Endodermal cell (in vitro differentiated cells): ENCODE measurements at regions not wholly inside any gene's neighbourhood (a gene's known extent, or its start where the extent isn't known, plus 50 kb on each side); places are given as distances from the start of the nearest gene placed in this dataset.

Experiments used
- DNase-seq: peaks from one replicate; pipeline ENCODE4 v3.0.0-alpha.2; 2017
- H3K27ac ChIP-seq: 2 replicates; pipeline ENCODE4 v1.5.1; 2013; ENCODE audit warnings: mild to moderate bottlenecking, low read depth, low read length, moderate library complexity
- H3K27me3 ChIP-seq: 2 replicates; pipeline ENCODE4 v1.6.1; 2013; ENCODE audit warnings: mild to moderate bottlenecking, low read length, moderate library complexity; ENCODE audit not compliant: insufficient read depth, control insufficient read depth, poor library complexity, severe bottlenecking
- H3K36me3 ChIP-seq: 2 replicates; pipeline ENCODE4 v1.7.0; 2013; ENCODE audit warnings: mild to moderate bottlenecking, low read length, moderate library complexity; ENCODE audit not compliant: control insufficient read depth, insufficient read depth
- H3K4me1 ChIP-seq: one replicate; pipeline ENCODE4 v1.7.0; 2013; ENCODE audit warnings: low read length; ENCODE audit not compliant: control insufficient read depth, insufficient read depth
- H3K4me3 ChIP-seq: 2 replicates; pipeline ENCODE4 v1.5.1; 2013; ENCODE audit warnings: mild to moderate bottlenecking, low read length, moderate library complexity
- H3K9ac ChIP-seq: 2 replicates; pipeline ENCODE4 v1.6.1; 2013; ENCODE audit warnings: mild to moderate bottlenecking, low read length, moderate library complexity; ENCODE audit not compliant: poor library complexity, severe bottlenecking; ENCODE audit errors: extremely low read depth
- H3K9me3 ChIP-seq: 2 replicates; pipeline ENCODE4 v1.6.1; 2013; ENCODE audit warnings: mild to moderate bottlenecking, low read length, moderate library complexity; ENCODE audit not compliant: control insufficient read depth
- H3K27ac Mint-ChIP-seq: 2 replicates; pipeline ENCODE4 v1.8.0; 2020; ENCODE audit warnings: mixed read lengths
- H3K27me3 Mint-ChIP-seq: 2 replicates; pipeline ENCODE4 v1.8.0; 2021; ENCODE audit warnings: mild to moderate bottlenecking, mixed read lengths; ENCODE audit not compliant: insufficient read depth
- H3K36me3 Mint-ChIP-seq: 2 replicates; pipeline ENCODE4 v1.8.0; 2020; ENCODE audit warnings: low read depth, mixed read lengths
- H3K4me1 Mint-ChIP-seq: 2 replicates; pipeline ENCODE4 v1.8.0; 2020; ENCODE audit warnings: mixed read lengths
- H3K4me3 Mint-ChIP-seq: 2 replicates; pipeline ENCODE4 v1.8.0; 2020; ENCODE audit warnings: mild to moderate bottlenecking, moderate library complexity, mixed read lengths
- H3K9me3 Mint-ChIP-seq: 2 replicates; pipeline ENCODE4 v1.8.0; 2020; ENCODE audit warnings: mild to moderate bottlenecking, mixed read lengths
- WGBS, 2 experiments: methylation state at CpG; one replicate each; pipeline versions ENCODE4 v1.1.5 to v1.1.7; 2013; ENCODE audit warnings: missing lambda C conversion rate in 2 of 2, mixed read lengths in 1 of 2; ENCODE audit not compliant: insufficient coverage in 1 of 2, insufficient read length in 1 of 2; 5-methylcytosine and 5-hydroxymethylcytosine counted together
- TF ChIP-seq, protein P1 (sequence below): fragments of 200-600 bp; sonication (generic); conservative IDR thresholded peaks from 2 replicates; pipeline ENCODE4 v1.5.0; 2021; ENCODE audit warnings: antibody characterized with exemption, mild to moderate bottlenecking

DNA sequence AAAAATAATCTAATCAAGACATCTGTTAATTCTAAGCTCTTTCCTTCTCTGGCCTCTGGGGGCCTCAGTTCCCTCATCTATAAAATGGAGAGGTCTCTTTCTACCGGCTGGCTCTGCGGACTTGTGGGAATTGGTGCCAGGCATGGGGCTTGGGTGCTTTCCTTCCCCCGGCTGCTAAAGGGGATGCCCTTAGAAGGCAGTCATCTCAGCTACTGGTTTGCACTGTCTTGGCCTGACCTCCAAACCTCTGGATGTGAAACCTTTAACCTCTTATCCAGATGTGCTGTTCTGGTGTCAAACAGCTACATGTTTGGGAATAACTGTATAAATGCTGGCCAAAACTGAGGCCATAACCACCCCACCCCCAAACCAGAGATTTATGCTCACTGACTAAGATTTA lies 320.0 kb downstream of the RPS24 start:
- H3K4me1 ChIP-seq, result peaks cover 4% of the 10 kb centered on the region
- Mint-ChIP-seq H3K27me3 (no peaks in the 10 kb centered on the region), H3K9me3 (no peaks in the 10 kb centered on the region), H3K4me3 (no peak overlapping the region), H3K36me3 (no peaks in the 10 kb centered on the region), H3K4me1 (peaks cover 34% of the 10 kb centered on the region), H3K27ac (no peak overlapping the region)
- TF ChIP-seq, protein P1, sequence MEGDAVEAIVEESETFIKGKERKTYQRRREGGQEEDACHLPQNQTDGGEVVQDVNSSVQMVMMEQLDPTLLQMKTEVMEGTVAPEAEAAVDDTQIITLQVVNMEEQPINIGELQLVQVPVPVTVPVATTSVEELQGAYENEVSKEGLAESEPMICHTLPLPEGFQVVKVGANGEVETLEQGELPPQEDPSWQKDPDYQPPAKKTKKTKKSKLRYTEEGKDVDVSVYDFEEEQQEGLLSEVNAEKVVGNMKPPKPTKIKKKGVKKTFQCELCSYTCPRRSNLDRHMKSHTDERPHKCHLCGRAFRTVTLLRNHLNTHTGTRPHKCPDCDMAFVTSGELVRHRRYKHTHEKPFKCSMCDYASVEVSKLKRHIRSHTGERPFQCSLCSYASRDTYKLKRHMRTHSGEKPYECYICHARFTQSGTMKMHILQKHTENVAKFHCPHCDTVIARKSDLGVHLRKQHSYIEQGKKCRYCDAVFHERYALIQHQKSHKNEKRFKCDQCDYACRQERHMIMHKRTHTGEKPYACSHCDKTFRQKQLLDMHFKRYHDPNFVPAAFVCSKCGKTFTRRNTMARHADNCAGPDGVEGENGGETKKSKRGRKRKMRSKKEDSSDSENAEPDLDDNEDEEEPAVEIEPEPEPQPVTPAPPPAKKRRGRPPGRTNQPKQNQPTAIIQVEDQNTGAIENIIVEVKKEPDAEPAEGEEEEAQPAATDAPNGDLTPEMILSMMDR, result no peak
- no peaks in the 10 kb centered on the region for H3K27me3 ChIP-seq
- H3K4me3 ChIP-seq, result no peak overlapping the region
- no peaks in the 10 kb centered on the region for H3K9me3 ChIP-seq
- no peak for DNase-seq
- no peaks in the 10 kb centered on the region for H3K36me3 ChIP-seq
- no peak overlapping the region for H3K9ac ChIP-seq
- 90 to 100% methylated on average over 2 to 3 of the region's 3 CpGs for WGBS, 2 experiments
- H3K27ac ChIP-seq, result no peak overlapping the region

DNA sequence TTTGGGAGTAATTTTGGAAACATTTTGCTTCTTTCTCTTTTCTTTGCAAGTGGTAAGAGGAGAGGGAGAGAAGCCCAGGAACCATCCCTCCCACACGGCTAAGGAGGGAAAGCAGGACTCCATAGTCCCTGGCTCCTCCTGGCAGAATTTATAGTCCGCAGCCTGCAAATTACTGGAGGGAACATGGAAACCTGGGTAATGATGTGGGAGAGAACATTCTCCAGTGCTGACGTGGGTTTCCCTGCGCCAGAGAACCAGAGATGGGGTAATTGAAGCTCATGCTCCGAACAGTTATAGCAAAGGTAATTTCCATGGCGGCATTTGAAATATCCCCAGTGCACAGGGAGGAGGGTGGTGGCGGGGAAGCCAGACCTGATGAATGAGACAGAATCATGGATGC lies 320.4 kb downstream of the RPS24 start:
- TF ChIP-seq, protein P1, result no peak
- Histone ChIP-seq H3K27me3 (no peaks in the 10 kb centered on the region), H3K4me3 (no peak overlapping the region), H3K27ac (no peak overlapping the region), H3K4me1 (peaks cover 4% of the 10 kb centered on the region), H3K9ac (no peak overlapping the region), H3K9me3 (no peaks in the 10 kb centered on the region), H3K36me3 (no peaks in the 10 kb centered on the region)
- Mint-ChIP-seq H3K9me3 (no peaks in the 10 kb centered on the region), H3K36me3 (no peaks in the 10 kb centered on the region), H3K4me3 (no peak overlapping the region), H3K4me1 (peaks cover 34% of the 10 kb centered on the region), H3K27ac (no peak overlapping the region), H3K27me3 (no peaks in the 10 kb centered on the region)
- 90 to 100% methylated on average over 6 to 7 of the region's 7 CpGs for WGBS, 2 experiments
- DNase-seq, result no peak

DNA sequence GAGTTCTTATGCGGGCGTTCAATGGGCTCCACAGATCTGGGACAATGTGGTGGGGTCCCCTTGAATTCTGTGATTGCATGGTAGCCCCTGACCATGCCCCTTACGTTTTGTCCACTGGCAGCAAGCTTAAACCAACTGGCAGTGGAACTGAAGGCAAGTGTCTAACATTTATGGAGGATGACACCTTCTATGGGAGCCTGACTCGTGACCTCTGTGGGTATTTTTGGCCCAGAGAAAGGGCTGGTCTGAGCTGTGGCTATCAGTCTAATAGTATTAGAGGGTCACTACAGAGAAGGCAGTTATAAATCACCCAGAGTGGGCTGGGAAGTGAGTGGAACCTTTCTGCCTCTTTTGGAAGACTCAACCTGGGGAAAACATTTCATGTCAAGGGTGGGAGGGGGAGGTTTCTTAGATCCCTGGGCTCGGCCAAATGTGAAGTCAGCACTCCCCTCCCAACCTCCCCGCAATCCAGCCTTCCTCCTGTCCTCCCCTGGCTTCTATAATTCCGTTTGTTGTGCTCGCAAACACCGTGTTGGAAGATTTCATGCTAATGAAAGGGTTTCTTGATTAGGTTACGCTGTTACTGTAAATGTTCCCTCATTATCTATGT lies 322.7 kb downstream of the RPS24 start:
- Histone ChIP-seq H3K9ac (no peak overlapping the region), H3K36me3 (no peaks in the 10 kb centered on the region), H3K4me3 (no peak overlapping the region), H3K4me1 (peaks cover 4% of the 10 kb centered on the region), H3K27me3 (no peaks in the 10 kb centered on the region), H3K9me3 (no peaks in the 10 kb centered on the region), H3K27ac (no peak overlapping the region)
- 86 to 94% methylated on average over 7 to 9 of the region's 10 CpGs for WGBS, 2 experiments
- H3K4me3 Mint-ChIP-seq, result no peak overlapping the region
- H3K27me3 Mint-ChIP-seq, result no peaks in the 10 kb centered on the region
- TF ChIP-seq, protein P1, result no peak
- H3K27ac Mint-ChIP-seq, result no peak overlapping the region
- no peaks in the 10 kb centered on the region for H3K9me3 Mint-ChIP-seq
- no peak for DNase-seq
- H3K36me3 Mint-ChIP-seq, result no peaks in the 10 kb centered on the region
- peaks cover 33% of the 10 kb centered on the region for H3K4me1 Mint-ChIP-seq
